Femur (tissue), 1 donor: ENCODE measurements at regions not wholly inside any gene's neighbourhood (a gene's known extent, or its start where the extent isn't known, plus 50 kb on each side); places are given as distances from the start of the nearest gene placed in this dataset.
"Not testable (repeated sequence)": the region's sequence is repeated elsewhere in the genome, so short reads cannot be mapped to it uniquely, and the experiment has no call there.

Source experiments
- DNase-seq: peaks from one replicate; pipeline ENCODE4 v3.0.0-alpha.2; 2017

DNA sequence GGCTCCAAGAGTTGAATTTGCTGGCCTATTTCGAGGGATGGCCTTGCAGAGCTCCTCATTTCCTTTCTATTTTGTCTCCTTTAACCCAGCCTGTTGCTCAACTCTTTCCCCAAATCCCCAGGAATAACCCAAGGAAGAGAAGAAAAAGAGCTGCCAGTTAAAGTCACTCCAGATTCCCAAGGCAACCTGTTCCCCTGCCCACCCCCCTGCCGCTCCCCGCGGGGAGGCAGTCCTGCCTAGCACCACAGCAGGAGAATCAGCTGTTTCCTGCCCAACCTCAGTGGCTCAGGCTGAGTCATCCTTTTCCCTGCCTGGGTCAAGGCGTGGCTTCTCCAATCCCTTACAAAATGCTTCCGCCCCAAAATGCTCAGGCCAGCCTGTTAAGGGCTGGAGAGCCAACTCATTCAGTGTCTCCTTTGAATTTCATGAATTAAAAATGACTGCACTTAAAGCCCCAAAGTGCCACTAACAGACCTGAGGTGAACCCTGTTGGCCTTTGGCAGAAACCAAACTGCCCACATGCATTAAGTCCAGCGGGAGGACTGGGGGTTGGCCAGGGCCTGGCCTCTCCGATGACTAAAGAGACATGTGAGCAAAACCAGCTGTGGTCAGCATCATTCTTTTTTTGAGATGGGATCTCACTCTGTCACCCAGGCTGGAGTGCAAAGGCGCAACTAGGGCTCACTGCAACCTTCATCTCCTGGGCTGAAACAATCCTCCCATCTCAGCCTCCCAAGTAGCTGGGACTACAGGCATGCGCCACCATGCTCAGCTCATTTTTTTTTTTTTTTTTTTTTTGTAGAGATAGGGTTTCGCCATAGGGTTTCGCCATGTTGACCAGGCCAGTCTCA lies 83.2 kb upstream of the KIF5B start:
- peak; percentile 75 for DNase-seq

GRCh38 chr10:32136927-32137326 lies 80.7 kb upstream of the KIF5B start:
- DNase-seq, result not testable (repeated sequence)

DNA sequence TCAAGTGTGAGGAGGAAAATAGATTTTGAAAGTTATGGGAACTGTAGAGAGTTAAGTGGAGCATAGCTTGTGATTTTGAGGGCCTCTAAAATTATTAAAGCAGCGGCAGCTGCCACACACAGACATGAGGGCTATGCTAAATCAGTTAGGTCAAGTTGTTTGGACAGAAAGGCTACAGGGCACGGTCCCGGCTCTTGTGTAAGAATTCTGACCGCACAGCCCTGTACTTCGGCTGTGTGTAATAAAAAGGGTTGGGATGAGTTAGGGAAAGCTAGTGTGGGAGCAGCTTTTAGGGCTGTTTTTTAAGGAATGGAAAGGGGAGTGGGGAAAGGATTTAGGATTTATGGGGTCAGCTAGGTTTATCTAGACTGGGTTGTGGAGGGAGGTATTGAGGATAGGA lies 79.6 kb upstream of the KIF5B start:
- not testable (repeated sequence) for DNase-seq

- DNase-seq, result no peak
Measured at GRCh38 chr10:32132357-32132946, 76.2 kb upstream of the KIF5B start.

DNA sequence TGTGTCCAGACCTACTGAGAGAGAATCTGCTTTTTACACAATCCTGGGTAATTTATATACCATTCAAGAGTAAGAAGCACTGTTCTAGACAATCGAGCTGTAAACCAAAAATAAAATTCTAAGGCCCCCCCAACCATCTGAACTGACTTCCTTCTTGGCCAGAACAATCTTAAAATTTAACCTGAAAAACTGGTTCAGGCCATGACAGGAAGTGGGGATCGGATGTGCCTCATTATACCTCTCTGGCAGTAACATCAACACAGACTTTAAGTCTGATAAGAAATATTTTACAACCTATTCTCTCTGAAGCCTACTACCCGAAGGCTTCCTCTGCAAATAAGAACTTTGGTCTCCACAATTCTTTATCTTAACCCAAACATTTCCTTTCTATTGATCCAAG lies 75.2 kb upstream of the KIF5B start:
- no peak for DNase-seq

DNA sequence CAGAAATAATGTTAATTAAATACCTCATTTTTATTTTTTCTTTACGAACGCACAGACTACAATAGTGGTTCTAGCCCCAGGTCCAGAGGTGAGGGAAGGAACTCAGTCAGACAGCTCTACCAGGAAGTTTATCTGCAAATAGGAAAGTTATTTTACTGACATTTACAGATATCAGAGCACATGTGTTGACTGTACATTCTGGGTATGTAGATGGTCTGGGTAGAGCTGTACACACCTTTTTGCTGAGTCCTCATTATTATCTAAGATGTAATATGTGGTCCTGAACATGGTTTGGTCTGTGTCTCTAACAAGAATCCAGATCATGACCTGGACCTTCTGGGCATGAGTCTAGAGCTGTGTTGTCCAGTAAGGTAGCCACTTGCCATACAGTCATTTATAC lies 74.6 kb upstream of the KIF5B start:
- DNase-seq, result no peak

DNA sequence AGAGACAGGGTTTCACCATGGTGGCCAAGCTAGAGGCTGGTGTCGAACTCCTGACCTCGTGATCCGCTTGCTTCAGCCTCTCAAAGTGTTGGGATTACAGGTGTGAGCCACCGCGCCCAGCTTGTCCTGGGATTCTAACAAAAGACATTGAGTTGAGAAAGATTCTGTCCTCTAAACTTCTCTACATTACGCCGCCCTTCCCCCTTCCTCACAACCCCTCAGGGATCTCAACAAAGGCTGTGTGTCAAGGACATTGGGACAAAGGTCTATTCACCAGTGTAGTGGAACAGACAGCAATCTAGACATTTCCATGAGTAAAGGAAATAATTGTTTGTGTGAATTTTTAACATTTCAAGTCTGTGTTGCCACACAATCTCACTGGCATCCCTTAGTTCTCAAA lies 68.8 kb upstream of the KIF5B start:
- no peak for DNase-seq

DNA sequence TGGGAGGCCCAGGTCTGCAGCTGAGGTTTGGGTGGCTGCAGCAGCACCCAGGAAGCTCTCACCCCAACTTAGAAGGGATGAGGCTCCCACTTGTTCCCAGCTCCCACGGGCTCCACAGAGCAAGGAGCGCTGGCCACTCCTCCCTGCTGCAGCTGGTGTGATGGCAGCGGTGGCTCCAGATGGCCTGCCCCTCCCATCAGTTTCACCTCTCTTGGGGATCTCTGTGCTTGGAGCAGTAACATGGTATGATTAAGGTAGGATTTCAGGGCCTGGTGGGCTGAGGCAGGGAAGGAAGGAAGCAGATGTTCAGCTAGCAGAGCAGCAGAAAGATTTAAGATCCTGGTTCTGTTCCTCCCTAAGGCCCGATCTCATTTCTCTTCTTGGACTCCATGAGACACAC lies 66.8 kb upstream of the KIF5B start:
- no peak for DNase-seq

DNA sequence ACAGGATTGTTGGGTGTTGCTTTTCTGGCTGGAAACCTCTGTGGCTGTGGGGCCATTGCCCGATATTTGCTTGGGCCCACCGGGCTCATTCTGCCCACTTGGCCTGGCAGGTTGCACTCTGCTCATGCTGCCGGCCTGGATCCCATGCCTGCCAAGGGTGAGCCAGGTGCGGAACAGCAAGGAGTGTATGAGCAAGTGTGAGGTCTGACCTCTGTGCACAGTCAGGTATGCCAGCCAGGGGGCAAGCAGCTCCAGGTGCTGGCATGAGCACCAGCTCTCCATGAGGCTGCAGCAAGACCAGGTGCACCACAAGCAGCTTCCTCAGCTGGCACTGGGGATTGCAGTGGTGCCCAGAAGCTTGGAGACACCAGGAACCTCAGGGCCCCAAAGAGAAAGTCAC lies 65.4 kb upstream of the KIF5B start:
- no peak for DNase-seq

DNA sequence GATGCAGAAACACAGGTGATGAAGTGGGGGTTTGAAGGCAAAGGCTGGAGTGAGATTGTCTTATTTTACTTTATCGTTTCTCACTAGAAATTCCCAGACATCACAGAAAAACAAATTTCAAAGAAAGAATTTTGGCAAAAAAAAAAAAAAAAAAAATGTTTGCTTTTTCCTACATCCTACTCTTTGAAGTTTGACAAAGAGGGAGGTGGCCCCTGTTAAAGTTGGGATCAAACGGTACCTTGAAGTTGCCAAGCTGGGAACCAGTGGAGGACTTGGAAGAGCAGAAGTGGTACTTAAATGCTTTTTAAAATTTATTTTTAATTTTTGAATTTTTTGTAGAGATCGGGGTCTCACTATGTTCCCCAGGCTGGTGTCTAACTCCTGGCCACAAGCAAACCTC lies 63.9 kb upstream of the KIF5B start:
- no peak for DNase-seq

DNA sequence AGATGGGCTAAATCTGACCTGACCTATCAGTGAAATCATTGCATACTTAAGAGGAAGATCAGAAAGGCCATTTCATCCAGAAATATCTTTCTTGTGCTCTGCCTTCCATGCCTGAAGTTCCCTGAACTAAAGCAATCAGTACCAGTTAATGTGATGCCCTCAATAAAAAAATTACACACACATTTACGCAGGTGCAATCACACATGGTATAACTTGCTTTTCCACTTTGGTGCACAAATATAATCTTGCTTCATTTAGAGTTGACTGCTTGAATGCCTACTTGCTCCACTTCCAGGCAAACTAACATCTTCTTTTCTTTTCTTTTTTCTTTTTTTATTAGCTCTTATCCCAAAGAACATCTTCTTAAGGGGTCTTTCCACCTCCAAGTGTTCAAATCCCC lies 58.3 kb upstream of the KIF5B start:
- DNase-seq, result no peak

DNA sequence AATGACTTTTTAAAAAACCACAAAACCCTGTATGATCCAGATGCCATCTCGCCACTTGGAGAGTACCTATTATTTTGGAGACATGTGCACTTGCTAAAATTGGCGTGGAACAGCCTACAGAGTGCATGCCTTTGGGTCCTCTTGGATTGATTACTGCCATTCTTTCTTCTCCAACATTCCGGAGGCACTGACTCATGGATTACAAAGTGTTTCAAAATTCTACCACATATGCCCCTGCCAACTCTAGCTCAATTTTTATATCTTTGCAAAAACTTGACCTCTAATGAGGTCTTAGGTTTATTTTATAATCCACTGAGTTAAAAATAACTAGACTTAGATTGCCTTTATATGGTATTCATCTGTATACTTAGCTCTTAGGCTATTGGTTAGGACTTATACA lies 55.8 kb upstream of the KIF5B start:
- no peak for DNase-seq

- no peak for DNase-seq
Measured at GRCh38 chr10:32111585-32111984, 55.4 kb upstream of the KIF5B start.

DNA sequence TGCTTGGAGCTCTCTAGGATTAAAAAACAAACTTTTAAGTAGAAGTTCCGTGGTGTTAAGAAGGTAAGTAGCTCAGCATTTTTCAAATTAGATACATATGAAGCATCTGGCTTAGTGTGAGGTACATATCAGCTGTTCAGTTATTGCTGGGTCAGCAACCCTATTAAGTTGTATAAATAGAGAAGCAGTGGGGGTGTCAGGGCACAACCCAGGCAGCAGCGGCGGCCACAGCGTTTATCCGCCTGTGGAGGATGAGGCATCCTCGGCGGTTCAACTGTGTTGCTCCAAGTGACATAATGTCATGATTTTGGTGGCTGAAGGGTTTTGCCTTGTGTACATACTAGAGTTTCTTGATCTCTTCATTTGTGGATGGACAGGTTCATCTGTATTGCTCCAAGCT lies 54.6 kb upstream of the KIF5B start:
- DNase-seq, result no peak

GRCh38 chr10:32109603-32110002 lies 53.4 kb upstream of the KIF5B start:
- no peak for DNase-seq
